ENCODE measurements at regions not wholly inside any gene's neighbourhood (a gene's known extent, or its start where the extent isn't known, plus 50 kb on each side); places are given as distances from the start of the nearest gene placed in this dataset.

- Histone ChIP-seq H3K4me3 (replicated peaks in 1 of 3) (no peak overlapping the region), H3K27ac (no peak overlapping the region), H3K9me3 (no peaks in the 10 kb centered on the region), H3K4me1 (no peaks in the 10 kb centered on the region), H3K36me3 (no peaks in the 10 kb centered on the region), H3K27me3 (no peaks in the 10 kb centered on the region)
- DNase-seq: no peak
- intact Hi-C loops (cut with DNase I): no loop called here
- TF ChIP-seq POLR2A (IDR thresholded peaks at IDR 0.05) (no peak), CTCF (IDR thresholded peaks at IDR 0.05) (no peak)
- 69 to 85% methylated on average over 2 of the region's 2 CpGs for WGBS, 2 donors
These were observed 836.7 kb downstream of the PLA2G4A start for GRCh38 chr1:187665483-187665882.

DNA sequence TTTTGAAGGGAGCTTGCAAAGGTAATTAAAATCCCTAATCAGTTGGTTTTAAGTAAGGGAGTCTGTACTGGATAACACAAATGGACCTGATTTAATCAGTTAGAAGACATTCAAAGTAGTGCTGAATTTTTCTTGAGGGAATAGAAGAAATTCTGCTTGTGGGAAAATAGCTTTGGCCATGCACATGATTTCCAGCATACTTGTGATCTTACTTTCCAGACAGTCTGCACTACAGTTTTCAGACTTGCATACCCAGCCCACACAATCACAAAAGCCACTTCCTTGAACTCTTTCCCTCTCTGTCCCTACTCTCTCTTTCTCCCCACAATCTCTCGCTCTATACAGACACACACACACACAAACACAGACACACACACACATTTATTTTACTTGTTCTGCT is 852.1 kb downstream of the PLA2G4A start:
- DNase-seq: no peak
- Histone ChIP-seq H3K36me3 (no peaks in the 10 kb centered on the region), H3K4me3 (replicated peaks in 1 of 3) (no peak overlapping the region), H3K27ac (no peak overlapping the region), H3K27me3 (no peaks in the 10 kb centered on the region), H3K9me3 (no peaks in the 10 kb centered on the region), H3K4me1 (no peaks in the 10 kb centered on the region)
- WGBS, 2 donors: 74 to 77% methylated on average over 1 of the region's 1 CpG
- intact Hi-C loops (cut with DNase I): no loop called here
- TF ChIP-seq POLR2A (IDR thresholded peaks at IDR 0.05) (no peak), CTCF (IDR thresholded peaks at IDR 0.05) (no peak)

- DNase-seq: no peak
- H3K4me3 ChIP-seq (replicated peaks in 1 of 3): no peak overlapping the region
- no peak overlapping the region for H3K27ac ChIP-seq
- H3K36me3 ChIP-seq: no peaks in the 10 kb centered on the region
- no peaks in the 10 kb centered on the region for H3K9me3 ChIP-seq
- no peaks in the 10 kb centered on the region for H3K4me1 ChIP-seq
- 62 to 70% methylated on average over 2 of the region's 2 CpGs for WGBS, 2 donors
- H3K27me3 ChIP-seq: no peaks in the 10 kb centered on the region
- intact Hi-C loops (cut with DNase I): no loop called here
- TF ChIP-seq POLR2A (IDR thresholded peaks at IDR 0.05) (no peak), CTCF (IDR thresholded peaks at IDR 0.05) (no peak)
These were observed 853.4 kb downstream of the PLA2G4A start for GRCh38 chr1:187682112-187682511.

DNA sequence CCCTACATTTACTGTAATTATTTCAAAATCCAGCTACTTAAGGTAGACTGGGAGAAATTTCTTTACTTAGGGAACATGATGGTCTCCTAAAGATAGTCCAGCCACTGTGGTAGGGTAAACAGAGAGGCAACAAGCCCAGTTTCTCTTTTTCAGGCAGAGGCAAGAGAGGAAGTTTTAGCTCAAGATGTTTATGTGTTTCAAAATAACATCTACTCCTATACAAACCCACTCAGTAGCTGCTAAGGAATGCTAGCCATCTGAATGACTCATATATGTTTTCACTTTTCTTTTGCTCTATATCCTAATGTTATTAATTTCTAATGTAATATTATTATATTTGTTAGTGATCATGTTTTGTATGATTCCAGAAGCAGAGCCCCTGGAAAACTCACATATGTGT is 856.6 kb downstream of the PLA2G4A start:
- intact Hi-C loops (cut with DNase I): no loop called here
- no peak overlapping the region for H3K4me3 ChIP-seq (replicated peaks in 1 of 3)
- no peaks in the 10 kb centered on the region for H3K4me1 ChIP-seq
- H3K36me3 ChIP-seq: no peaks in the 10 kb centered on the region
- no peak for TF ChIP-seq CTCF (IDR thresholded peaks at IDR 0.05)
- no peak for TF ChIP-seq POLR2A (IDR thresholded peaks at IDR 0.05)
- no peak for DNase-seq
- H3K27ac ChIP-seq: no peak overlapping the region
- H3K27me3 ChIP-seq: no peaks in the 10 kb centered on the region
- H3K9me3 ChIP-seq: no peaks in the 10 kb centered on the region

DNA sequence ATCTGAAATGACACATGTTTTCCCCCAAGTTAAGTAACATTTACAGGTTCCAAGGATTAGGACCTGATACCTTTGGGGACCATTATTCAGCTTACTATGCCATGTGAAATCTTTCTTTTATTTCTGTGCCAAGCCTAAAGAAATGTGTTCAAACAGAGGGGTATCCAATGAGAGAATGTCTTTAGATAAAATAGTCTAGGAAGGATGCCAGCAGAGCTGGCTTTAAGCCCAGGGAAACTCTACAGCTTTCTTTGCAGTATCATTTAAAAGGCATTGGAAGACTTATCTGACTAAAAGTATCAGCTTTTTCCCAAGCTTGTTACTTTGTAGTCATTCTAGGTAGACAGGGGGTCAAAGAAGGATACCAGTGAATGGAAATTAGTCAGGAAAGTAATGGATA is 860.4 kb downstream of the PLA2G4A start:
- H3K27ac ChIP-seq: no peak overlapping the region
- H3K4me1 ChIP-seq: no peaks in the 10 kb centered on the region
- TF ChIP-seq CTCF (IDR thresholded peaks at IDR 0.05) (no peak), POLR2A (IDR thresholded peaks at IDR 0.05) (no peak)
- no peak overlapping the region for H3K4me3 ChIP-seq (replicated peaks in 1 of 3)
- DNase-seq: no peak
- H3K36me3 ChIP-seq: no peaks in the 10 kb centered on the region
- no peaks in the 10 kb centered on the region for H3K9me3 ChIP-seq
- H3K27me3 ChIP-seq: no peaks in the 10 kb centered on the region
- intact Hi-C loops (cut with DNase I): no loop called here
